Prostate gland (tissue), 2 donors: ENCODE measurements at regions not wholly inside any gene's neighbourhood (a gene's known extent, or its start where the extent isn't known, plus 50 kb on each side); places are given as distances from the start of the nearest gene placed in this dataset.
A peak's percentile ranks its signal among the peaks of the same experiment; 100 is the strongest.

ENCODE experiments used
- DNase-seq: peaks from one replicate; pipeline ENCODE4 v3.0.0-alpha.2; 2019; ENCODE audit warnings: low spot score
- H3K27ac ChIP-seq, 2 donors: fragments of 200-600 bp; sonication (generic); 2 replicates each; pipeline ENCODE4 v1.5.1; 2017 to 2019
- H3K27me3 ChIP-seq: fragments of 200-600 bp; sonication (generic); replicated peaks from 2 replicates; pipeline ENCODE4 v1.5.1; 2019; ENCODE audit not compliant: insufficient read depth
- H3K36me3 ChIP-seq, 2 donors: fragments of 200-600 bp; sonication (generic); 1 replicate in 1 of 2; 2 replicates in 1 of 2; pipeline versions ENCODE4 v1.5.1 to v1.8.1; 2017 to 2019
- H3K4me1 ChIP-seq: fragments of 200-600 bp; sonication (generic); replicated peaks from 2 replicates; pipeline ENCODE4 v1.5.1; 2019
- H3K4me3 ChIP-seq, 2 donors: fragments of 200-600 bp; sonication (generic); 2 replicates each; pipeline ENCODE4 v1.5.1; 2017 to 2019
- H3K9me3 ChIP-seq: fragments of 200-600 bp; sonication (generic); 2 replicates; pipeline ENCODE4 v1.5.1; 2017
- POLR2A ChIP-seq: fragments of 450-650 bp; IDR thresholded peaks from one replicate; pipeline ENCODE4 v1.6.1; 2016; ENCODE audit warnings: antibody characterized with exemption, mild to moderate bottlenecking
- POLR2AphosphoS5 ChIP-seq: sonication (generic); formaldehyde crosslinking; IDR thresholded peaks from one replicate; pipeline ENCODE4 v1.6.1; 2017; ENCODE audit warnings: antibody characterized with exemption
- WGBS: methylation state at CpG from one replicate; pipeline ENCODE4 v1.1.5; 2018; 5-methylcytosine and 5-hydroxymethylcytosine counted together
- intact Hi-C: fragments of 100-400 bp; cut with DNase I; formaldehyde crosslinking; loops from one replicate; pipeline ENCODE4 v1.14.2; 2022
- TF ChIP-seq, protein P1 (sequence below), 4 experiments: fragments of 200-600 bp in 2 of 4; fragments of 450-650 bp in 2 of 4; sonication (generic) in 2 of 4; IDR thresholded peaks; 1 replicate in 3 of 4; 2 replicates in 1 of 4; pipeline ENCODE4 v1.5.1; 2016 to 2019; ENCODE audit warnings: antibody characterized with exemption in 4 of 4, mild to moderate bottlenecking in 2 of 4, moderate library complexity in 2 of 4

DNA sequence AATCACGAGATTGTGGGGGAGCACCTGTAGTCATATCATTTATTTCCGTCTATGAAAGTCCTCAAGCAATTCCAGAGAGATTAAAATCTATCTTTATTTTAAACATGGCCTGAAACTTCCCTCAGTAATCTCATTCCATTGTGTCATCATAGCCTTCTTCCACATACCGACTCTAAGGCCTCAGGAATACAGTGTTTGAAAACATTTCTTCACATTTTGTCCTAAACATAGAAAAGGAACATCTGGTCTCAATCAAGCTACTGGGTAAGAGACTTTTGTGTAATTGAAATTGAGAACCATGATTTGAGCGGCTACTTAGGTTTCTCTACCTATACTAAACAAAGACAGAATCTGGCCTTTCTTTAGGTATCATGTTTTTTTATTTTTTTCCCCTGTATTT is 78.0 kb upstream of the ELMO1 start:
- H3K4me3 ChIP-seq: no peak overlapping the region
- no peaks in the 10 kb centered on the region for H3K9me3 ChIP-seq
- no peak for TF ChIP-seq POLR2A
- TF ChIP-seq, protein P1, sequence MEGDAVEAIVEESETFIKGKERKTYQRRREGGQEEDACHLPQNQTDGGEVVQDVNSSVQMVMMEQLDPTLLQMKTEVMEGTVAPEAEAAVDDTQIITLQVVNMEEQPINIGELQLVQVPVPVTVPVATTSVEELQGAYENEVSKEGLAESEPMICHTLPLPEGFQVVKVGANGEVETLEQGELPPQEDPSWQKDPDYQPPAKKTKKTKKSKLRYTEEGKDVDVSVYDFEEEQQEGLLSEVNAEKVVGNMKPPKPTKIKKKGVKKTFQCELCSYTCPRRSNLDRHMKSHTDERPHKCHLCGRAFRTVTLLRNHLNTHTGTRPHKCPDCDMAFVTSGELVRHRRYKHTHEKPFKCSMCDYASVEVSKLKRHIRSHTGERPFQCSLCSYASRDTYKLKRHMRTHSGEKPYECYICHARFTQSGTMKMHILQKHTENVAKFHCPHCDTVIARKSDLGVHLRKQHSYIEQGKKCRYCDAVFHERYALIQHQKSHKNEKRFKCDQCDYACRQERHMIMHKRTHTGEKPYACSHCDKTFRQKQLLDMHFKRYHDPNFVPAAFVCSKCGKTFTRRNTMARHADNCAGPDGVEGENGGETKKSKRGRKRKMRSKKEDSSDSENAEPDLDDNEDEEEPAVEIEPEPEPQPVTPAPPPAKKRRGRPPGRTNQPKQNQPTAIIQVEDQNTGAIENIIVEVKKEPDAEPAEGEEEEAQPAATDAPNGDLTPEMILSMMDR (IDR thresholded peaks at IDR 0.05): no peak
- no peak for TF ChIP-seq POLR2AphosphoS5
- H3K36me3 ChIP-seq: no peaks in the 10 kb centered on the region
- intact Hi-C loops: no loop called here
- peaks cover 4% of the 10 kb centered on the region for H3K4me1 ChIP-seq
- H3K27me3 ChIP-seq: no peaks in the 10 kb centered on the region
- no peak for DNase-seq
- H3K27ac ChIP-seq: no peak overlapping the region
- WGBS: 70% methylated on average over 4 of the region's 4 CpGs

DNA sequence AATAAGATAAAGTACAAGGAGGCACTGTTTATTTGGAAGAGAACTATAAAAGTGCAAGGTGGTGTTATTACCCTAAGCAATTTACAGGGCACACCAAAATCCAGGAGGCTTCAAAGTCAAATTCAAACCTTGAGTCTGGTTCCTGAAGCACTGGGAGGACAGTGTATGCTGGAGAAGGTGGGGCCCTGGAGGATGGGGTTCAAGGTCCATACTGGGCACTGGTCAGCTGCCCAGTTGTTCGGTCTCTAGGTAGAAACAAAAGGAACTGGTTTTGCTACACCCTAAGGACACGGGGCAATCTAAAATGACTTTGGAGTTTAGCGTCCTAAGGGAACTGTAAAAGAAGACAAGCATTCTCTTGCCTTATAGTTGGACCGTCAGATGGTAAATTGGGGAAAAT is 78.4 kb upstream of the ELMO1 start:
- 73% methylated on average over 4 of the region's 4 CpGs for WGBS
- Histone ChIP-seq H3K36me3 (no peaks in the 10 kb centered on the region), H3K4me3 (no peak overlapping the region), H3K27me3 (no peaks in the 10 kb centered on the region), H3K4me1 (peaks cover 4% of the 10 kb centered on the region), H3K9me3 (no peaks in the 10 kb centered on the region), H3K27ac (no peak overlapping the region)
- intact Hi-C loops: no loop called here
- DNase-seq: no peak
- TF ChIP-seq, protein P1 (IDR thresholded peaks at IDR 0.05): no peak
- TF ChIP-seq POLR2AphosphoS5: peak; percentile 32
- TF ChIP-seq POLR2A: no peak

DNA sequence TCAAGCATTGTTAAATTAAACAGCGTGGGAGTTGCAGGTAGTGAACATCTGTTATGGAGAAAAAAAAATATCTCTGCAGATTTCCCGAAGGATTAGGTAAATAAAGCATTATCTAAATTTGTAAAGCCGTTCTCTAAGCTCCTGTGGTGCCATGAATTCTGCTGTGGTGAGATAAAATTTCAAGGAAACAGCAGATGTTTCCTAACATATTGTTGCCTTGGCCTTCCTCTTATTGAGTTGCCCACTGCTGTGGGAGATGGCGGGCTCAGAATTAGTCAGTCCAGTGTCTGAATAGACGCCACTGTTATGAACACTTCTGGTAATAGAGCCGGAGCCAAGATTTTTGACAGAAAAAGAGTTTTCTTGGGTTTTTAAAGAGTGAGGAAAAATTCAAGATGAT is 82.6 kb upstream of the ELMO1 start:
- Histone ChIP-seq H3K27me3 (no peaks in the 10 kb centered on the region), H3K4me3 (no peak overlapping the region), H3K4me1 (peaks cover 6% of the 10 kb centered on the region), H3K27ac (no peak overlapping the region), H3K36me3 (no peaks in the 10 kb centered on the region), H3K9me3 (no peaks in the 10 kb centered on the region)
- WGBS: 69% methylated on average over 6 of the region's 6 CpGs
- DNase-seq: no peak
- TF ChIP-seq POLR2A (no peak), POLR2AphosphoS5 (no peak)
- TF ChIP-seq, protein P1 (IDR thresholded peaks at IDR 0.05): no peak
- intact Hi-C loops: no loop called here

DNA sequence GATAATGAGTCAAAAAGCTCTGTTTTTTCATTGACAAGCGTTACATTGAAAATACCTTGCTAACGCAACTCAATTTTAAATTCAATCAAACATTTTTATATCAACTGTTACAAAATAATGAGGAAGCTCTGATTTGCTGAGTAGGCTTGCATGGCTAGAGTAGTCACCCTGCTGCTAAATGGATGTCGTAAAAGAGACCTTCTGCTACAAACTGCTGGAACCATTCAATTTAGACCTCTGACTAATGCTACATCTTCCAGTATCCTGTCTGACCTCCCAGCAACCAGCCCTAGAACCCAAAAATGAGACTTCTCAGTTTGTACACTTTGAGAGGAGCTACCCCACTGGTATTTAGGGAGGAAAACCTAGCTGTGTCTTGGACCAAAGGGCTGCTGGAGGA is 84.0 kb upstream of the ELMO1 start:
- no peak for DNase-seq
- H3K27ac ChIP-seq: no peak overlapping the region
- no peaks in the 10 kb centered on the region for H3K27me3 ChIP-seq
- no peak overlapping the region for H3K4me3 ChIP-seq
- H3K9me3 ChIP-seq: no peaks in the 10 kb centered on the region
- intact Hi-C loops: no loop called here
- WGBS: 95% methylated on average over 3 of the region's 3 CpGs
- no peak for TF ChIP-seq POLR2A
- TF ChIP-seq, protein P1 (IDR thresholded peaks at IDR 0.05): no peak
- H3K36me3 ChIP-seq: no peaks in the 10 kb centered on the region
- peaks cover 9% of the 10 kb centered on the region for H3K4me1 ChIP-seq

DNA sequence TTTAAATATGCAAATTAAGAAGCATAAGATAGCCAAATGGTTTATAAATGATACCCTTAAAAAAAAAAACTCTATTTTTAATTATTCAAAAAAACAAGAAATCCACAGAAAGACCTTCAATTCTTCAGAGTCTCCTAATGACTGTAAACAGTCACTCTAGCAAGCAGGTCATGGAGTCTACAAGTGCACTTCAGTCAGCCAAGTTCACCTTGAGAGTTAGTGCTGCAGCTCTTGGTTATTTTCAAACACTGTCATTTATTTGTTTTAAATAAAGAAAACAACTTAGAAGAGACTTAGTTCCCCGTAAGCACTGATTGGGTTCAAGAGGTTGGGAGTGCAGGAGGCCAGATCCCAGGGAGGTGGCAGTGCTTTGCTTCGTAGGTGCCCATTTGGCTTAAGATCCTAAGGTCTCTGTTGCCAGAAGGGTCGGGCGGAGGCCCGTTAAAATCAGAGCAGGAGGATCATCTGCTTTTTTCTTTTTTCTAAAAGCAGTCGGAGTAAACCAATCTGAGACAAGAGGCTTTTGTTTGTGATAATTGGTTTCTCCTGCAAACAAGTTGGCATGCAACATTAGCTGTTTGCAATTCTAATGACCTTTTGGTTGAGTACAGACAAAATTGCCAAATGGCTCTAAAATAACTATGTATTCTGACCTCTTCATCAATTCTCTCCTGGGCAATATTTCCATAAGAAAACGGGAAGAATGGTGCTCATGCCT is 86.4 kb upstream of the ELMO1 start:
- intact Hi-C loops: no loop called here
- TF ChIP-seq POLR2A: no peak
- TF ChIP-seq, protein P1 (IDR thresholded peaks at IDR 0.05): no peak
- no peak for TF ChIP-seq POLR2AphosphoS5
- DNase-seq: no peak
- no peaks in the 10 kb centered on the region for H3K9me3 ChIP-seq
- H3K27ac ChIP-seq: peak overlapping the region in 1 of 2 donors; percentile 71
- no peak overlapping the region for H3K4me3 ChIP-seq
- no peaks in the 10 kb centered on the region for H3K36me3 ChIP-seq
- WGBS: 44% methylated on average over 7 of the region's 7 CpGs
- H3K27me3 ChIP-seq: no peaks in the 10 kb centered on the region
- H3K4me1 ChIP-seq: peaks cover 9% of the 10 kb centered on the region
